NCI-H226 (cell line): ENCODE measurements at regions not wholly inside any gene's neighbourhood (a gene's known extent, or its start where the extent isn't known, plus 50 kb on each side); places are given as distances from the start of the nearest gene placed in this dataset.
"Not testable (repeated sequence)": the region's sequence is repeated elsewhere in the genome, so short reads cannot be mapped to it uniquely, and the experiment has no call there.

ENCODE experiments used
- DNase-seq: peaks from one replicate; pipeline ENCODE4 v3.0.0-alpha.2; 2015

DNA sequence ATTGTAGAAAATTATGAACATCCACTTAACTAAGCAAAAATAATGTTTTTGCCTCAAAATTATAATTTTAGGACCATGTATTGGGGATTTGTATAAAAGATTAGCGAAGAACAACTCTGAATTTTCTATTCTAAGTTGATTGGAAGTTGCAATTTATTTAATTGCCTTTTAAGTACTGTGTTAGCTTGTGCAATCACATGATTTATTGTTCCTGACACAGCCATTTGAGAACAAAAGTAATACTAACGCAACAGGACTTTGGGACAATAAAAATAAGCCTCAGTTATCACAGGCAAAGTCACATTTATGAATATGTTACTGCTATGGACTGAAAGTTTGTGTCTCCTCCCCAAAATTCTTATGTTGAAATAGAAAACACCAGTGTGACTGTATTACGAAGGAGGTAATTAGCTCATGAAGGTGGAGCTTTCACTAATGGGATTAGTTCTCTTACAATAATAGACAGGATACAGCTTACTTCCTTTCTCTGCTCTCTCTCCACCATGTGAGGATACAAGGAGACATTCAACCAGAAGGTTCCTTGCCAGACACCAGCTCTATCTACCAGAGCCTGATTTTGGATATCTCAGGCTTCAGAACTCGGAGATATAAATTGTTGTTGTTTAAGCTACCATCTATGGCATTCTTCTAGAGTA lies 745.9 kb downstream of the ZBBX start:
- no peak for DNase-seq

DNA sequence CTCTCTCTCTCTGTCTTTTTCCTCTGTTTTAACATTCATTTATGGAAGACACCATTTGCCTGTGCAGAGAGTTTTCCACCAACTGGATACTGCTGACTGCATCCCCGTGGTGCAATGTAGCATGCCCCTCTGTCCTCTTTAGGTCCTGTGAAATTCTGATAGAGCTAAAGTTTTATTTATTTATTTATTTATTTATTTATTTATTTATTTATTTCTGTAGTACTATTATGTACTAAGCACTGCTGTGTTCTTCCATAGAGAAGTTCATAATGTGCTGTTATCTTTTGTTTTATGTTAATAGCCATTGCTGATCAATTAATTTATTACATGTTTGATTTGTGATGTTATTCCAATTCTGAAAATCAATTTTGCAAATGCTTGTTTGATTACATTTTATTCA lies 749.9 kb downstream of the ZBBX start:
- no peak for DNase-seq

DNA sequence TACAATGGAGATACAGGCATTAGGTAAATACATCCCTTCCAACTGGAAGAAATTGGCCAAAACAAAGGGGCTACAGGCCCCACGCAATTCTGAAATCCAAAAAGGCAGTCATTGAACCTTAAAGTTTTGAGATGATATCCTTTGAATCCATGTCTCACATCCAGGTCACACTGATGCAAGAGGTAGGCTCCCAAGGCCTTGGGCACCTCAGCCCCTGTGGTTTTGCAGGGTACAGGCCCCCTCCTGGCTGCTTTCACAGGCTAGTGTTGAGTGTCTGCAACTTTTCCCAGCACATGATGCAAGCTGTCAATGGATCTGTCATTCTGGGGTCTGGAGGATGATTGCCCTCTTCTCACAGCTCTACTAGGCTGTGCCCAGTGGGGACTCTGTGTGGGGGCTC lies 766.7 kb downstream of the ZBBX start:
- no peak for DNase-seq

DNA sequence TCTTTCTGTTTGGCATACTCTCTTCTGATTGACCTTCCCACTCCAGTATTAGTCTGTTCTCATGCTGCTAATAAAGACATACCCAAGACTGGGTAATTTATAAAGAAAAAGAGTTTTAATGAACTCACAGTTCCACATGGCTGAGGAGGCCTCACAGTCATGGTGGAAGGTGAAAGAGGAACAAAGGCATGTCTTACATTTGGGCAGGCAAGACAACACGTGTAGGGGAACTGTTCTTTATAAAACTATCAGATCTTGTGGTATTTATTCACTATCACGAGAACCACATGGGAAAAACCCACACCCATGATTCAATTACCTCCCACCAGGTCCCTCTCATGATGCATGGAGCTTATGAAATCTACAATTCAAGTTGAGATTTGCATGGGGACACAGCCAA lies 767.3 kb downstream of the ZBBX start:
- not testable (repeated sequence) for DNase-seq

GRCh38 chr3:166607933-166608521 lies 770.8 kb upstream of the BCHE start:
- DNase-seq, result no peak

- no peak for DNase-seq
These were observed 769.8 kb upstream of the BCHE start for GRCh38 chr3:166606988-166607387.

GRCh38 chr3:166593776-166594175 lies 756.6 kb upstream of the BCHE start:
- no peak for DNase-seq

DNA sequence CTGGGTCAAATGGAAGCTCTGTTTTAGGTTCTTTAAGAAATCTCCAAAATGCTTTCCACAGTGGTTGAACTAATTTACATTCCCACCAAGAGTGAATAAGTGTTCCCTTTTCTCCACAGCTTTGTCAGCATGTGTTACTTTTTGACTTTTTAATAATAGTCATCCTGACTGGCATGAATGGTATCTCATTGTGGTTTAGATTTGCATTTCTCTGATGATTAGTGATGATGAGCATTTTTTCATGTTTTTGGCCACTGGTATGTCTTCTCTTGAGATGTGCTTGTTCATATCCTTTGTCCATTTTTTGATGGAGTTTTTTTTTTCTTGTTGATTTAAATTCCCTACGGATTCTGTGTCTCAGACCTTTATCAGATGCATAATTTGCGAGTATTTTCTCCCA lies 745.0 kb upstream of the BCHE start:
- DNase-seq, result peak; percentile 3

DNA sequence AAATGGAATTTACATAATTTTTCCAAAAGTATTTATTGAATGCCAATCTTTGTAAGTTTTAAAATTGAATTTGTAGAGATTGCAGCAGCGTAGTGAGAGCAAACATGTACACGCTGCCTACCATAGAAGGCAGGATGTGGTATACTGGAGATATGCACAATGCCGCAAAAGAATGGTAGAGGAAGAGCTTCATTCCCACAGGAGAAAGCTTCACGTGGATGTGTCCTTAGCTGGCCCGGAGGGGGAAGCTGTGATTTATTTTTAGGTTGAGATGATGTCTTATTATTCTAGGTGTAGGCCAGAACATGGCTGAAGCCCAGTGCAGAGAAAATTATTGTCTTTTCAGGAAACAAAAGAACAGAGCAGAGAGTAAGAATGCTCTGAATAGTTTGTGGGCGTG lies 743.3 kb upstream of the BCHE start:
- no peak for DNase-seq

- no peak for DNase-seq
These were observed 737.9 kb upstream of the BCHE start for GRCh38 chr3:166575161-166575560.

DNA sequence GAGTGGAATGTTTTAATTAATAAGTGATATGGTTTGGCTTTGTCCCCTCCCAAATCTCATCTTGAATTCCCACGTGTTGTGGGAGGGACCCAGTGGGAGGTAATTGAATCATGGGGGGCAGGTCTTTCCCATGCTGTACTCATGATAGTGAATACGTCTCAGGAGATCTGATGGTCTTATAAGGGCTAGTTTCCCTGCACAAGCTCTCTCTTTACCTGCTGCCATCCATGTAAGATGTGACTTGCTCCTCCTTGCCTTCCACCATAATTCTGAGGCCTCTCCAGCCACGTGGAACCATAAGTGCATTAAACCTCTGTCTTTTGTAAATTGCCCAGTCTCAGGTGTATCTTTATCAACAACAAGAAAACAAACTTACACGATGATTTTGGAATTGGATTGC lies 734.5 kb upstream of the BCHE start:
- not testable (repeated sequence) for DNase-seq

DNA sequence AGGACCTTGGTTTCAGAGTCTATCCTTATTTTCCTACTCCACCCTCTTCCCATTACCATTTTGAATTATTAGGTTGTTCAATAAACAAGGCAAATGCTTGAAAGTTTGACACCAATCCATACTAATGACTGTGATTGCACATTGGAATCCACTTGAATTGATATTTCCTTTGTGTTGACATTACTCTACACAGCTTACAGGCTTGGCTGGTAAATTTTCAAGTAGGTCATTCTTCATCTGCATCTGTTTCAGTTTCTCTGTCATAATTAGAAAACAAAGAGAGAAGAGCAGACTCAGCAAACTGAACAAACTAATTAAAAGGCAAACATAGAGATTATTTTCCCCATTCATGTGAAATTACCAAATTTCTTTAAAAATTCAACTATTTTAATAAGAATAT lies 732.9 kb upstream of the BCHE start:
- no peak for DNase-seq

DNA sequence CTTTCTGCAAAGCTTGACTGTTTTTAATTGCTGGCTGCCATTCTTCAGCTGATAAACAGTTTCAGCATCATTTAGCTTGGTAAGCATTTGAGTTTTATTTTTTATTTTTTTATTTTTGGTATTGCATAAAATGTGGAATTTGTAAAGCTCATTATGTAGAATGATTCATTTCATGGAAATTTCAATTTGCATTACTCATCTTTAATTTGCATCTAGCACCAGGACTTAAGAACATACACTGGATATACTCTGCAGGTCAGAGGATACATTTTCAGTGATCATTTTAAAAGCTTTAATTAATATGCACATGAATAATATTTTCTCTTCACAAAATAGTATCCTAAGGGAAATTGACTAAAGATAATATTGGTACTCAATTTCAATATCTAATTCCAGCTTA lies 732.4 kb upstream of the BCHE start:
- DNase-seq, result no peak

DNA sequence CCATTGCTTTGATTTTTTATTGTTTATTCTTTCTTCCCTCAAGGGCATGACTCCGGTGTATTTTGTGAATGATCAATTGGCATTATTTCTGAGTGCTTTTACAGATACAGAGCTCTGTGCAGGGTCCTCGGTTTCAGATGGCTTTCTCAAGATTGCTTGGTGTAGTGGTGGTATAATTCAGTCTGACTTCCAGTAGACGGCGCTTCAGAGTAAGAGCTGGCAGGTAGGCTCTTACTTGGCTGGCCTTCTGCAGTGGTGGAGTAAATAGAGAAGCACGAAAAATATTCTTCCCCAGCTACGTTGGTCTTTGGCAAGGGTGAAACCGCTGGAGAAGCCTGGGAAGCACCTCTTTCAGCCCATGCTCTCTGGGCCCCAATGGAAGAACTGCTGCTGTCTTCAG lies 723.0 kb upstream of the BCHE start:
- no peak for DNase-seq

- DNase-seq, result no peak
These were observed 719.7 kb upstream of the BCHE start for GRCh38 chr3:166556955-166557354.

DNA sequence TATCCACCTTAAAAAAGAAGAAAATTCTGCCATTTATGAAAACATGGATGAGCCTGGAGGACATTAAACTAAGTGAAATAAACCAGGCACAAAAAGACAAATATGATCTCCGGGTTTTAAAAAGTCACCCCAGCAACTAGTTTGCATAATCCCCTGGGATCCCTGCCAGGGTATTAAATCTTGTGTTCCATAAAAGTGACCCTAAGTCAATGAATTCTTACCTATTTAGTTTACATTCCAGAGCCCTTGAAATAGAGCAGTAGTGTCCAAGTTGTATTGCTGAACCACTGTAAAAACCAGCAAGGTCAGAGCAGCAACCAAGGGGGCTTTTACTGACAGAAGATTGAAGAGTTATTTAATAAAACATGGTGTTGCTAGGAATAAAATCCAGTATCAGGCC lies 716.8 kb upstream of the BCHE start:
- DNase-seq, result no peak

- no peak for DNase-seq
These were observed 696.5 kb upstream of the BCHE start for GRCh38 chr3:166533740-166534139.

- no peak for DNase-seq
These were observed 694.5 kb upstream of the BCHE start for GRCh38 chr3:166531730-166532129.

DNA sequence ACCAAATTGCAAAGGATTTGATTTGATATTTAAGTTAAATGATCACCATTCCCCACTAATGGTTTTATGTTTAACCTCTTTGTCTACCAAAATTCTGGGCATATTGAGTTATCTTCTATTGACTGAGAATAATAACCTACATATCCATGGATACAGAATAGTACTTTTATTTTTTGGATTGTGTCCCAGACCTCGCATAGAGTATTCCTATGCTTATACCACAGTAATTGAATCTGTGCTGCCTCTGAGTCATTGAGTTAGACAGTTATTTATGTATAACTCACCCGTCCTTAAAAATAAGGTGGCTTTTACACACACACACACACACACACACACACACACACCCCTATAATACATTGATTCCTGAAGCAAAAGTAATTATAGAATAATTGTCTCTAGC lies 690.1 kb upstream of the BCHE start:
- DNase-seq, result no peak

DNA sequence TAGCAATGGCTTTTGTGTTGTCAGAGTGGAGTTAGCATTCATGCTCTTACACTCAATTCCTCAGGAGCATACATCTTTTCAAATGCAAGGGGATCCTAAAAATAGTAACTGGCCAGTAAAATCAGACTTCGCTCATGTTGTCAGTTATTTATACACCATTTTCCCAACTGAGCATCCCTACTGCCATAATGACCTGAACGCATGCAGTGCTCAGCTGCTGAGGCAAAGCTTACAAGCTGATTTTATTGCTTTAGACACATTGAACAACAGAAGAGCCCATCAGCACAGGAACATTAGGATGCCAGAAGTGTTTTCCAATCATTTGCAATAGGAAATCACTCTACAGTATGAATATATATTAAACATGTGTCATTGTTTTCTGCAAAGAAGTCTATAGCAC lies 689.7 kb upstream of the BCHE start:
- no peak for DNase-seq

DNA sequence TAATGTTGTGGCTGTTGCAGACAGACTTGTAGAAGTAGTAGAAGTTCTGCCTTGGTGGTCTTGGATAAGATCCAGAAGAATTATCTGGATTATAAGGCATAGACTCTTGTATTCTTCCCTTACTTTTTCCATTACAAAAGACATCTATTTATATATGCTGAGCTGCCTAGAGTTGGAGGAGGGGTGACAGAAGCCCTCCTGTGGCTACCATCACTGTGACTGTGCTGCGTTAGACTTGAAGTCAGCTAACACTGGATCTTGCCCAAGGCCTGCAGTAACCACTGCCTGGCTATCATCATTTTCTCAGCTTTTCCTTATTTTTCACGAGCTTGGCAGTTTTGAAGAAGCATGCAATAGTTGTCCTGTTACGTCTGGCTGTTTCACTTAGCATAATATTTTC lies 684.8 kb upstream of the BCHE start:
- no peak for DNase-seq

- no peak for DNase-seq
These were observed 682.2 kb upstream of the BCHE start for GRCh38 chr3:166519443-166519842.

GRCh38 chr3:166518040-166518439 lies 680.8 kb upstream of the BCHE start:
- no peak for DNase-seq

GRCh38 chr3:166510382-166510781 lies 673.2 kb upstream of the BCHE start:
- DNase-seq, result no peak

DNA sequence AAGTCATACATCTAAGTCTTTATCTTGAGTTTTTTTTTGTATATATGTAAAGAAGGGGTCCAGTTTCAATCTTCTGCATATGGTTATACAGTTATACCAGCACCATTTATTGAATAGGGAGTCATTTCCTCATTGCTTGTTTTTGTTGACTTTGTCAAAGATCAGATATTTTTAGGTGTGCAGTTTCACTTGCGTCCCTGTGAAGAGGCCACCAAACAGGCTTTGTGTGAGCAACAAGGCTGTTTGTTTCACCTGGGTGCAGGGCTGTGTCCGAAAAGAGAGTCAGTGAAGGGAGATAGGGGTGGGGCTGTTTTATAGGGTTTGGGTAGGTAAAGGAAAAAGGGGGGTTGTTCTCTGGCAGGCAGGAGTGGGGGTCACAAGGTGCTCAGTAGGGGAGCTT lies 663.2 kb upstream of the BCHE start:
- not testable (repeated sequence) for DNase-seq
